ENCODE measurements at regions not wholly inside any gene's neighbourhood (a gene's known extent, or its start where the extent isn't known, plus 50 kb on each side); places are given as distances from the start of the nearest gene placed in this dataset.
"Not testable (repeated sequence)": the region's sequence is repeated elsewhere in the genome, so short reads cannot be mapped to it uniquely, and the experiment has no call there.

- FAIRE-seq (no peak), DNase-seq (ENCODE audit: low spot score) (no peak)
These were observed 325.1 kb downstream of the ADGRL2 start for GRCh38 chr1:82125866-82126265.

GRCh38 chr1:82125119-82125518 is 324.4 kb downstream of the ADGRL2 start:
- FAIRE-seq (no peak), DNase-seq (ENCODE audit: low spot score) (no peak)

GRCh38 chr1:82121421-82121820 is 320.7 kb downstream of the ADGRL2 start:
- no peak for FAIRE-seq

GRCh38 chr1:82116105-82116504 is 315.4 kb downstream of the ADGRL2 start:
- DNase-seq (ENCODE audit: low spot score) (no peak), FAIRE-seq (no peak)

More at GRCh38 chr1:82121421-82121820, 320.7 kb downstream of the ADGRL2 start:
- DNase-seq (ENCODE audit: low spot score), result no peak

- no peak for FAIRE-seq
- no peak for DNase-seq (ENCODE audit: low spot score)
These were observed 314.2 kb downstream of the ADGRL2 start for GRCh38 chr1:82114887-82115286.

GRCh38 chr1:82110366-82111254 is 309.9 kb downstream of the ADGRL2 start:
- DNase-seq (ENCODE audit: low spot score) (no peak), FAIRE-seq (no peak)

- DNase-seq (ENCODE audit: low spot score) (no peak), FAIRE-seq (no peak)
These were observed 308.1 kb downstream of the ADGRL2 start for GRCh38 chr1:82108843-82109242.

- DNase-seq (ENCODE audit: low spot score), result no peak
- FAIRE-seq, result no peak
These were observed 305.9 kb downstream of the ADGRL2 start for GRCh38 chr1:82106672-82107071.

- FAIRE-seq (no peak), DNase-seq (ENCODE audit: low spot score) (no peak)
These were observed 298.4 kb downstream of the ADGRL2 start for GRCh38 chr1:82099170-82099569.

GRCh38 chr1:82094136-82094535 is 293.4 kb downstream of the ADGRL2 start:
- DNase-seq (ENCODE audit: low spot score), result no peak
- FAIRE-seq, result no peak

GRCh38 chr1:82091729-82092128 is 291.0 kb downstream of the ADGRL2 start:
- no peak for FAIRE-seq
- DNase-seq (ENCODE audit: low spot score), result no peak

- FAIRE-seq (no peak), DNase-seq (ENCODE audit: low spot score) (no peak)
These were observed 290.5 kb downstream of the ADGRL2 start for GRCh38 chr1:82091265-82091664.

GRCh38 chr1:82090104-82090503 is 289.4 kb downstream of the ADGRL2 start:
- DNase-seq (ENCODE audit: low spot score), result no peak
- no peak for FAIRE-seq

- DNase-seq (ENCODE audit: low spot score), result peak; percentile 26
- FAIRE-seq, result peak; percentile 55
These were observed 286.0 kb downstream of the ADGRL2 start for GRCh38 chr1:82086739-82087138.

- FAIRE-seq, result no peak
- DNase-seq (ENCODE audit: low spot score), result no peak
These were observed 278.9 kb downstream of the ADGRL2 start for GRCh38 chr1:82079607-82080006.

GRCh38 chr1:82073659-82074058 is 272.9 kb downstream of the ADGRL2 start:
- FAIRE-seq, result no peak
- DNase-seq (ENCODE audit: low spot score), result no peak

- DNase-seq (ENCODE audit: low spot score) (no peak), FAIRE-seq (no peak)
These were observed 272.3 kb downstream of the ADGRL2 start for GRCh38 chr1:82073071-82073470.

- DNase-seq (ENCODE audit: low spot score) (no peak), FAIRE-seq (no peak)
These were observed 265.2 kb downstream of the ADGRL2 start for GRCh38 chr1:82065916-82066315.

GRCh38 chr1:82064691-82065090 is 264.0 kb downstream of the ADGRL2 start:
- FAIRE-seq, result no peak
- no peak for DNase-seq (ENCODE audit: low spot score)

- DNase-seq (ENCODE audit: low spot score) (no peak), FAIRE-seq (no peak)
These were observed 261.5 kb downstream of the ADGRL2 start for GRCh38 chr1:82062206-82062605.

GRCh38 chr1:82059959-82060358 is 259.2 kb downstream of the ADGRL2 start:
- FAIRE-seq (no peak), DNase-seq (ENCODE audit: low spot score) (no peak)

GRCh38 chr1:82057011-82057410 is 256.3 kb downstream of the ADGRL2 start:
- no peak for DNase-seq (ENCODE audit: low spot score)
- FAIRE-seq, result no peak

GRCh38 chr1:82055375-82055774 is 254.6 kb downstream of the ADGRL2 start:
- not testable (repeated sequence) for FAIRE-seq; DNase-seq (ENCODE audit: low spot score)
